Astrocyte of the spinal cord (primary cell): ENCODE measurements at regions not wholly inside any gene's neighbourhood (a gene's known extent, or its start where the extent isn't known, plus 50 kb on each side); places are given as distances from the start of the nearest gene placed in this dataset.
A peak's percentile ranks its signal among the peaks of the same experiment; 100 is the strongest.

Experiments
- DNase-seq: peaks from one replicate; pipeline ENCODE4 v3.0.0; 2011; ENCODE audit warnings: low read depth, low spot score
- H3K4me3 ChIP-seq: 2 replicates; pipeline ENCODE4 v1.5.1; 2011; ENCODE audit warnings: low read depth, mild to moderate bottlenecking, low read length, moderate library complexity
- CTCF ChIP-seq: IDR thresholded peaks from 2 replicates; pipeline ENCODE4 v1.5.1; 2012; ENCODE audit warnings: low read depth, mild to moderate bottlenecking, low read length, inconsistent platforms
- in situ Hi-C: cut with HindIII; loops from 2 replicates; pipeline ENCODE4 v1.10.0; 2017; ENCODE audit warnings: low sequenced_read_pairs

GRCh38 chr6:43951063-43951755, 176.0 kb downstream of the MRPL14 start:
- in situ Hi-C loops, result no loop called here
- peak; percentile 53 for TF ChIP-seq CTCF
- DNase-seq, result no peak
- no peak overlapping the region for H3K4me3 ChIP-seq

GRCh38 chr6:43950731-43951062, 176.6 kb downstream of the MRPL14 start:
- no peak overlapping the region for H3K4me3 ChIP-seq
- in situ Hi-C loops, result no loop called here
- no peak for DNase-seq
- TF ChIP-seq CTCF, result no peak

DNA sequence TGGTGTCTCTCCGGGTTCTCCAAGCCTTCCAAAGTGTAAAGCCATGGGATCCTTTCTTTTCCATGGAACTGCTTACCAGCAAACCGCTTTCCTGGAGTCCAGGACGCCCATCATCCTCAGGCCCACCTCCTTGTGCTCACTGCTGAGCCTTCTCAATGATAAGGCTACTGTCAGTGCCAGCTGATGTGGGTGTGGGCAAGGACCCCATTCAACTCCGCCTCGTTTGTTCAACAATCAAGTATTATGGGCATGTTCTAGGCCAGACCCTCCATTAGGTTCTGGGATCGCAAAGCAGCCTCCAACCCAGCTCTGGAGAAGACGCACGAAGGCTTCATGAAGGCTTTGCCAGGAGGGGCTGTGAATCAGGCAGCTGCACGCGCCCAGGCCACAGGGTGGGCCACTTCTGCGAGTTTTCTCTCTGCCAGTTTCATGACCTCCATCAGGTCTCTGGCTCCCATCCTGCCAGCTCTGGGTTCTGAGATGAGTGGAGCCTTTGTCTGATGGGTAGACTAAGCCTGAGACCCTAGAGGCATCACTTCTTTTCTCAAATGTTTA, 177.1 kb downstream of the MRPL14 start:
- H3K4me3 ChIP-seq, result no peak overlapping the region
- no peak for DNase-seq
- no peak for TF ChIP-seq CTCF
- in situ Hi-C loops, result no loop called here

- DNase-seq, result no peak
These were observed 177.7 kb downstream of the MRPL14 start for GRCh38 chr6:43949551-43949991.

GRCh38 chr6:43948527-43949485, 178.4 kb downstream of the MRPL14 start:
- TF ChIP-seq CTCF, result no peak
- DNase-seq, result peak; percentile 78
- in situ Hi-C loops, result no loop called here
- no peak overlapping the region for H3K4me3 ChIP-seq

More at GRCh38 chr6:43949551-43949991, 177.7 kb downstream of the MRPL14 start:
- H3K4me3 ChIP-seq, result no peak overlapping the region
- in situ Hi-C loops, result no loop called here
- no peak for TF ChIP-seq CTCF

DNA sequence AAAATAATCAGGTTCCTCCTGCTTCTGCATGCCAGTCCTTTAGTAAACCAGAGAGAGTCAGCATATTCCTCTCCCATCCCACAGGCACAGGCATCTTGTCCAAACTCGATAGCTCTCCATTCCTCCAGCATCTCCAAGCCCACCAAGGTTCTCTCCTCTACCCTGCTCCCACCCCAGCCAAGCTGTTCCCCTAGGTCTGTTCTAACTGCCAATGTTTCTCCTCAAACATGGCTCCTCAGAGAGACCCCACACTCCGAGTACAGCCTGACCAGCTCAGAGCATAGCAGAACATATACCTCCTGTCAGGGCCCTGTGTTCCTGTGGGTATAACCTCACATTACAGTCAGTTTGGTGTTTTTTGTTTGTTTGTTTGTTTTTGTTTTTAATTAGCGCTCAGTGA, 177.8 kb downstream of the VEGFA start:
- DNase-seq, result no peak
- no peak for TF ChIP-seq CTCF
- no peak overlapping the region for H3K4me3 ChIP-seq
- in situ Hi-C loops, result no loop called here
